ENCODE measurements at regions not wholly inside any gene's neighbourhood (a gene's known extent, or its start where the extent isn't known, plus 50 kb on each side); places are given as distances from the start of the nearest gene placed in this dataset.

DNA sequence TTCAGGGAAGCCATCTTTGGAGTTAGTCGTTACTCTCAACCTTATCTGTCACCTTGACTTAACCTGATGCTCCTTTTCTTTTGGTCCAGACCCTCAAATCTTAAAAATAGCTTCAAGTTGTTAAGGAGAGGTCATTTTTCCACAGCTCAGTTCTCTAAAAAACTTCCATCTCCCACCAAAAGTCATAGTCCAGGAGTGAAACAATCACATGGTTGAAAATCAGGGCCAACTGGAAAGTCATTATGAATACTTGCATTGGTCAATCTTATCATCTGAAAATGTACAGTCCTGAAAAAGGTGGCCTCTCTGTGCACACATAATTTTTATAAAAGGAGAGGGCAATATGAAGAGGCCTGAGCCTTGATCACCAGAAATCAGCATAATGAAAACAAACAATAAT lies 195.7 kb downstream of the BCAS1 start:
- Histone ChIP-seq H3K4me3 (no peak overlapping the region), H3K27ac (no peak overlapping the region), H3K9me3 (no peaks in the 10 kb centered on the region), H3K36me3 (no peaks in the 10 kb centered on the region), H3K4me1 (peaks cover 0 to 4% of the 10 kb centered on the region in 2 donors), H3K27me3 (no peaks in the 10 kb centered on the region)
- TF ChIP-seq POLR2A (IDR thresholded peaks at IDR 0.05): no peak
- intact Hi-C loops (cut with DNase I; ENCODE audit: low total_unique reads): no loop called here
- DNase-seq (ENCODE audit: low spot score in 2 of 2): no peak

- Histone ChIP-seq H3K4me1 (peaks cover 0 to 4% of the 10 kb centered on the region in 2 donors), H3K4me3 (no peak overlapping the region), H3K27ac (no peak overlapping the region), H3K27me3 (no peaks in the 10 kb centered on the region), H3K9me3 (no peaks in the 10 kb centered on the region), H3K36me3 (no peaks in the 10 kb centered on the region)
- DNase-seq (ENCODE audit: low spot score in 2 of 2): no peak
- no peak for TF ChIP-seq POLR2A (IDR thresholded peaks at IDR 0.05)
- TF ChIP-seq, protein P1, sequence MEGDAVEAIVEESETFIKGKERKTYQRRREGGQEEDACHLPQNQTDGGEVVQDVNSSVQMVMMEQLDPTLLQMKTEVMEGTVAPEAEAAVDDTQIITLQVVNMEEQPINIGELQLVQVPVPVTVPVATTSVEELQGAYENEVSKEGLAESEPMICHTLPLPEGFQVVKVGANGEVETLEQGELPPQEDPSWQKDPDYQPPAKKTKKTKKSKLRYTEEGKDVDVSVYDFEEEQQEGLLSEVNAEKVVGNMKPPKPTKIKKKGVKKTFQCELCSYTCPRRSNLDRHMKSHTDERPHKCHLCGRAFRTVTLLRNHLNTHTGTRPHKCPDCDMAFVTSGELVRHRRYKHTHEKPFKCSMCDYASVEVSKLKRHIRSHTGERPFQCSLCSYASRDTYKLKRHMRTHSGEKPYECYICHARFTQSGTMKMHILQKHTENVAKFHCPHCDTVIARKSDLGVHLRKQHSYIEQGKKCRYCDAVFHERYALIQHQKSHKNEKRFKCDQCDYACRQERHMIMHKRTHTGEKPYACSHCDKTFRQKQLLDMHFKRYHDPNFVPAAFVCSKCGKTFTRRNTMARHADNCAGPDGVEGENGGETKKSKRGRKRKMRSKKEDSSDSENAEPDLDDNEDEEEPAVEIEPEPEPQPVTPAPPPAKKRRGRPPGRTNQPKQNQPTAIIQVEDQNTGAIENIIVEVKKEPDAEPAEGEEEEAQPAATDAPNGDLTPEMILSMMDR (IDR thresholded peaks at IDR 0.05): no peak
- TF ChIP-seq POLR2AphosphoS5 (IDR thresholded peaks at IDR 0.05): no peak
- intact Hi-C loops (cut with DNase I; ENCODE audit: low total_unique reads): no loop called here
These were observed 196.3 kb downstream of the BCAS1 start for GRCh38 chr20:53874104-53874503.

GRCh38 chr20:53873230-53873604 lies 197.2 kb downstream of the BCAS1 start:
- Histone ChIP-seq H3K4me1 (peaks cover 0 to 4% of the 10 kb centered on the region in 2 donors), H3K4me3 (peak overlapping the region in 1 of 3 donors; percentile 21), H3K9me3 (no peaks in the 10 kb centered on the region), H3K27me3 (no peaks in the 10 kb centered on the region), H3K36me3 (no peaks in the 10 kb centered on the region), H3K27ac (no peak overlapping the region)
- DNase-seq (ENCODE audit: low spot score in 2 of 2): no peak
- intact Hi-C loops (cut with DNase I; ENCODE audit: low total_unique reads): no loop called here
- TF ChIP-seq POLR2A (IDR thresholded peaks at IDR 0.05) (no peak), POLR2AphosphoS5 (IDR thresholded peaks at IDR 0.05) (no peak)
- TF ChIP-seq, protein P1 (IDR thresholded peaks at IDR 0.05): no peak

GRCh38 chr20:53872561-53873229 lies 197.7 kb downstream of the BCAS1 start:
- intact Hi-C loops (cut with DNase I; ENCODE audit: low total_unique reads): no loop called here

DNA sequence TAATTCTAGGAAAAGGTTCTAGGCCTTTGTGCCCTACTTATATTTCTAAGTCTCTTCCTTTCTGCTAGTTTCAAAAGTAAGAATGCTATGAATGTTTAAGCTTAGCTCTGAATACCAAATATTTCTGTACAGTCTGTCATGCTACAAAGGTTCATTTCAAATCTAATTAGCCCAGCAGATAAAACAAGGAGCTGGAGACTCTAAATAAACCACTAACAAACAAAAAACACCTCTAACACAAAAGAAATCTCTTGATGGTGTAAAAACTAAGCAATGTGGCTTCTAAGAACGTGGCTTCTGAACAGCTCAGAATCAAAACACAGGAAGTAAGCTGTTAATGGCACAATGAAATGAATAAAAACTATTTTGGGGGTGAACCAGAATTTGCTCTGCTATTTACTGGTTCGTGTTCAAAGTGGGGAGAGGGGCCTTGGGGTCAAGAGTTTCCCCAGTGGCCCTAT lies 198.3 kb downstream of the BCAS1 start:
- Histone ChIP-seq H3K27ac (peak overlapping the region; percentile 21 to 45), H3K36me3 (no peaks in the 10 kb centered on the region), H3K4me1 (peaks cover under 1 to 12% of the 10 kb centered on the region in 2 donors), H3K9me3 (no peaks in the 10 kb centered on the region), H3K4me3 (no peak overlapping the region), H3K27me3 (no peaks in the 10 kb centered on the region)
- intact Hi-C loops (cut with DNase I; ENCODE audit: low total_unique reads): no loop called here
- no peak for DNase-seq (ENCODE audit: low spot score in 2 of 2)
- TF ChIP-seq POLR2A (IDR thresholded peaks at IDR 0.05) (no peak), POLR2AphosphoS5 (IDR thresholded peaks at IDR 0.05) (no peak)
- TF ChIP-seq, protein P1 (IDR thresholded peaks at IDR 0.05): no peak

More at GRCh38 chr20:53872561-53873229, 197.7 kb downstream of the BCAS1 start:
- peak overlapping the region in 1 of 3 donors; percentile 21 for H3K4me3 ChIP-seq
- no peak for DNase-seq (ENCODE audit: low spot score in 2 of 2)
- H3K27me3 ChIP-seq: no peaks in the 10 kb centered on the region
- H3K9me3 ChIP-seq: no peaks in the 10 kb centered on the region
- TF ChIP-seq POLR2AphosphoS5 (IDR thresholded peaks at IDR 0.05) (no peak), POLR2A (IDR thresholded peaks at IDR 0.05) (no peak)
- TF ChIP-seq, protein P1 (IDR thresholded peaks at IDR 0.05): no peak
- peaks cover 0 to 6% of the 10 kb centered on the region in 2 donors for H3K4me1 ChIP-seq
- H3K36me3 ChIP-seq: no peaks in the 10 kb centered on the region
- peak overlapping the region; percentile 21 to 45 for H3K27ac ChIP-seq

All from breast epithelium (tissue), 4 donors.